ENCODE measurements at regions not wholly inside any gene's neighbourhood (a gene's known extent, or its start where the extent isn't known, plus 50 kb on each side); places are given as distances from the start of the nearest gene placed in this dataset.

- peaks cover 5% of the 10 kb centered on the region for H3K9me3 Mint-ChIP-seq (ENCODE audit: unreplicated experiment)
- H3K27ac Mint-ChIP-seq (ENCODE audit: unreplicated experiment): no peak overlapping the region
- no peaks in the 10 kb centered on the region for H3K27me3 Mint-ChIP-seq (ENCODE audit: unreplicated experiment)
- peaks cover 2% of the 10 kb centered on the region for H3K4me1 Mint-ChIP-seq (ENCODE audit: unreplicated experiment)
- no peaks in the 10 kb centered on the region for H3K36me3 Mint-ChIP-seq (ENCODE audit: unreplicated experiment)
- no peak for TF ChIP-seq CTCF (IDR thresholded peaks at IDR 0.05)
- H3K4me3 Mint-ChIP-seq (ENCODE audit: unreplicated experiment): no peak overlapping the region
- no peak for DNase-seq (ENCODE audit: extremely low spot score, unreplicated experiment)
These were observed 170.4 kb upstream of the FLRT2 start for GRCh38 chr14:85359505-85359904.

DNA sequence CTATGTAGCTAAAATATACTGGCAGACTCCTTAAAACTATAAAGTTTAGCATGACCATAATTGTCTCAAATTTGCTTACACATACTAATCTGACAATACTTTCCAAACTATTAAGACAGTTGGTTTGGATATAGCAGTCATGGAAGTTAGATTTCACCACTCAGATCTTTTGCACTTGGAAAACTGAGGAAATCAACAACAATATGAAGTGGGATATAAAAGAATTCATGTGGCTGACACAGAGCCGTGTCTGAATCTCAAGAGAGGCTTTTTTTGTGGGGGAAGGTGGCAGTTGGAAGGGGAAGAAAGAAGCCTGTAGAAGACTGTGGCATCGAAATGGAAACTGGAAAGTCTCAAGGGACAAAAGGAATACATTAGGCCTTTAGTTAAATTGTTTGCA, 166.6 kb upstream of the FLRT2 start:
- TF ChIP-seq CTCF (IDR thresholded peaks at IDR 0.05): no peak
- Mint-ChIP-seq H3K4me1 (ENCODE audit: unreplicated experiment) (peaks cover 2% of the 10 kb centered on the region), H3K27me3 (ENCODE audit: unreplicated experiment) (no peaks in the 10 kb centered on the region), H3K9me3 (ENCODE audit: unreplicated experiment) (peaks cover 2% of the 10 kb centered on the region), H3K36me3 (ENCODE audit: unreplicated experiment) (no peaks in the 10 kb centered on the region), H3K27ac (ENCODE audit: unreplicated experiment) (no peak overlapping the region), H3K4me3 (ENCODE audit: unreplicated experiment) (no peak overlapping the region)
- no peak for DNase-seq (ENCODE audit: extremely low spot score, unreplicated experiment)

DNA sequence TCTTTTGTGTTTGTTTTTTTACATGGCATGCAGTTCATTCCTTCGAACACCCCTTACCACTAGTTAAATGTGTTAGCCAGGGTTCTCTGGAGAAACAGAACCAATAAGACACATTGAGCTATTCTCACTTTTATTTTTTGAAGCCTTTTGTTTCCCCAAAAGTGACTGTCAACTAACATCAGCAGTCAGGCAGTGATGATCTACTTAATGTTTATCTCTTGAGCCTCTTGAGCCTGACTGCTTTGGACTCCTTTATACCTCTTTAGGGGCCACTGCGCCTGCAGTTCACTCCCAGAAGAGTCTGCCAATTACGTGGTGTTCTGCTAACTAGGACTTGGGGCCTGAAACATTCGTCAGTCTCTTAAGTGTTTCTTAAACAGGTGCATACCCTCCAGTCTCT, 163.7 kb upstream of the FLRT2 start:
- Mint-ChIP-seq H3K4me1 (ENCODE audit: unreplicated experiment) (peaks cover 2% of the 10 kb centered on the region), H3K9me3 (ENCODE audit: unreplicated experiment) (peaks cover 30% of the 10 kb centered on the region), H3K27ac (ENCODE audit: unreplicated experiment) (no peak overlapping the region), H3K4me3 (ENCODE audit: unreplicated experiment) (no peak overlapping the region), H3K27me3 (ENCODE audit: unreplicated experiment) (no peaks in the 10 kb centered on the region), H3K36me3 (ENCODE audit: unreplicated experiment) (peaks cover 7% of the 10 kb centered on the region)
- DNase-seq (ENCODE audit: extremely low spot score, unreplicated experiment): no peak
- TF ChIP-seq CTCF (IDR thresholded peaks at IDR 0.05): no peak

DNA sequence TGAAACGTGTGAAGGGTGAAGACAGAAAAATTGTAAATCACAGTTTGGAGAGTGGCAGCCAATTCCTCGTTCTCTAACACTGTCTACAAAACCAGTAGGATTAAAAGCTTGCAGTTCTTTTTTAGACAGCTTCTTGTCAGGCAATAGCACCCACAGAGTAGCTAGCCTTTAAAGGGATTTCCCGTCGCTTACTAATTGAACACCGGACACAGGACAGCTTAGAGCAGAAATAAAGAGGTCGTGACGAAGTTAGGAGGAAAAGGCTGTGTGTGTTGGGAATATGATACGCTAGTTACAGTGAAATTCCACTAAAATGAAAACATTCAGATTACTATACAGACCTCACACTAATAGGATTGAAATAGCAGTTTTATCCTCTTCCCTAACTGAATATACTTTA, 149.1 kb upstream of the FLRT2 start:
- no peaks in the 10 kb centered on the region for H3K36me3 Mint-ChIP-seq (ENCODE audit: unreplicated experiment)
- DNase-seq (ENCODE audit: extremely low spot score, unreplicated experiment): no peak
- H3K4me3 Mint-ChIP-seq (ENCODE audit: unreplicated experiment): no peak overlapping the region
- TF ChIP-seq CTCF (IDR thresholded peaks at IDR 0.05): no peak
- H3K27me3 Mint-ChIP-seq (ENCODE audit: unreplicated experiment): no peaks in the 10 kb centered on the region
- H3K9me3 Mint-ChIP-seq (ENCODE audit: unreplicated experiment): no peaks in the 10 kb centered on the region
- peaks cover 9% of the 10 kb centered on the region for H3K4me1 Mint-ChIP-seq (ENCODE audit: unreplicated experiment)
- H3K27ac Mint-ChIP-seq (ENCODE audit: unreplicated experiment): no peak overlapping the region

- Mint-ChIP-seq H3K27me3 (ENCODE audit: unreplicated experiment) (no peaks in the 10 kb centered on the region), H3K4me3 (ENCODE audit: unreplicated experiment) (no peak overlapping the region)
- no peak for TF ChIP-seq CTCF (IDR thresholded peaks at IDR 0.05)
These were observed 147.6 kb upstream of the FLRT2 start for GRCh38 chr14:85382341-85382740.

More at GRCh38 chr14:85382341-85382740, 147.6 kb upstream of the FLRT2 start:
- Mint-ChIP-seq H3K36me3 (ENCODE audit: unreplicated experiment) (no peaks in the 10 kb centered on the region), H3K27ac (ENCODE audit: unreplicated experiment) (no peak overlapping the region), H3K4me1 (ENCODE audit: unreplicated experiment) (peaks cover 13% of the 10 kb centered on the region), H3K9me3 (ENCODE audit: unreplicated experiment) (no peaks in the 10 kb centered on the region)
- no peak for DNase-seq (ENCODE audit: extremely low spot score, unreplicated experiment)

Measured in osteocyte (in vitro differentiated cells).